ENCODE measurements at regions not wholly inside any gene's neighbourhood (a gene's known extent, or its start where the extent isn't known, plus 50 kb on each side); places are given as distances from the start of the nearest gene placed in this dataset.

DNA sequence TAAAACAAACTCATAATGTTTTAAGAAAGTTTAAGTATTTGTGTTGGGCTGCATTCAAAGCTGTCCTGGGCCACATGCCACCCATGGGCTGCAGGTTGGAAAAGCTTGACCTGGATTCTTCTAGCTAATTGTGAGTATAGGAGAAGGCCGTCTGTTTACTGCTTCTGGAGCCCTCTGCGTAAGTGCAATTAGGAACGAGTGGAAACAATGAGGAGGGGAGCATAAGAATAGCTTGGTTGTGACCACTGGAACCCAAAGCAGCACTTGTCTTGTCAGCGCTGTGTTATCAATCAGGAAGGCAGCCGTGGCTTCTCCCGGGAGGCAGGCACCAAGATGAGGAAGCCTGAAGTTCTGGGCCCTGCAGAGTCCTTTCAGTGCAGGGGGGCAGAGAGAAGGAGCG is 110.4 kb upstream of the MBNL2 start:
- DNase-seq = no peak

DNA sequence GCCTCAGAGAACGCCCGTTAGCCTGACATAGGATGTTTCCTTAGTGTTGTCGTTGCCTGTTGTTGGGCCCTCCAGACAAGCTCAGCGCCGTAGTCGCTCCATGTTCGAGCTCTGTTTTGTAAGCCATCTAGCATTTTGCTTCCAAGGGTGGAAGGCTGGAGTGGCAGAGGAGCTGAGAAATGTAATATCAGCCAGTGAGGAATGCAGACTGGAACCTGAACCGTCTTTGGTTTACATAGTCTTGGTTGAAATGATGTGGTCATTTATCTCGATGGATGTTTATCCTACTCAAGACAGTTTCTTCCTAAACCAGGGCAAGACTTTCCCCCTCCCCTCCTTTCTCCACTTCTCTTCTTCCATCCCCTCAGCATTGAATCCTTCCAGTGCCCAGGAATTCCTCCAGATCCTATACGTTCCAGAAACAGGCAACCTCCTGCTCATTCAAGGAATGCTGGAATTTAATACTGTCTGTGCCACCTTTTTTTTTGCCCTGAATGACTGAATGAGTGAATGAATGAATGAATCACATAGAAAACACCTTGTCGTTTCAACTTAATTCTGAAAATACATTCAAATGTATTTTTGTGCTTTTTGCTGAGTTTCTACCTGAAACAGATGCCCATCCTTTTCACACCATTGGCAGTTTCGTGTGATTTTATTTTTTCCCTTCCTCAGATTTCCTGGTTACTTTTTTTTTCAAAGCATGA is 109.5 kb upstream of the MBNL2 start:
- no peak for DNase-seq

GRCh38 chr13:97113231-97114001 is 108.7 kb upstream of the MBNL2 start:
- DNase-seq = no peak

DNA sequence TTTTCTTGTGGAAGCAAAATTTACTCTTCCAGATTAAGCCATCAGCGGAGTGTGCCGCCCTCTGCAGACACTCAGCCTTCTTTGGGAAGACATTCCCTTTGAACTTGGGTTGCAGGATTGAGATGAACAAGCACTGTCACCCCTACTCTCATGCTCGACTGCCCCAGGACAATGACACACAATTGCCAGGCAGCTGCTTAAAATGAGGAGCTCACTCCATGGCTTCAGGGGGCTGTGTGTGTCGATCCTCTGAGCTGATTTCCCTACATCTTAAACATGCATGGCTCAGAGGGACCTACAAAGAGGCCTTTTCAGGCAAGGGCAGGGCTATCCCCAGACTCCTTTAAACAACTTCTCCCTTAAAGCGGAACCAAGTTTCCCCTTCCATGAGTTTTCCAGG is 107.5 kb upstream of the MBNL2 start:
- DNase-seq = no peak

GRCh38 chr13:97116754-97117153 is 105.4 kb upstream of the MBNL2 start:
- DNase-seq = no peak

DNA sequence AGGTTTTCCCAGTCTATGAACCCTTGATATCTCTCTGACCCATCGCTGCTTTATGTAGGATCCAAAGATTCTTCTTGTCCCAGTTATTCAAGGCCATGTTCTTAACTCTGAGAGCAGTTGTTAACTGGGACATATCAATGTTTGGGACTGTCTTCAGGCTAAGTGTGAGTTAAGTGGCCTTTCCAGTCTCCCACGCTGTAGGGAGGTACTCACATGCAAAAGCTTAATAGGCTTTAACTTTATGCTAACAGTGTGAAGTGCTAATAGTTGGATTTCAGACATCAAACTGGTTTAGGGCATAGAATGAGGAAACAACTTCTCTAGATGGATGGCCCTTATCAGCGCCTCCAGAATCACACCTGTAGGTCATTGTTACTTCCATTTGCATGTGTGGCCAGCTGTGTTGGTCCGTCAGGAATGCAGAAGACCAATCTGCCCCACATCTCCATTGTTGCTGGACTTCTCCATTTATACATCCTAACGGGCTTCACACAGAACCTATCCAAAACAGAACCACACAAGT is 104.7 kb upstream of the MBNL2 start:
- DNase-seq = no peak

DNA sequence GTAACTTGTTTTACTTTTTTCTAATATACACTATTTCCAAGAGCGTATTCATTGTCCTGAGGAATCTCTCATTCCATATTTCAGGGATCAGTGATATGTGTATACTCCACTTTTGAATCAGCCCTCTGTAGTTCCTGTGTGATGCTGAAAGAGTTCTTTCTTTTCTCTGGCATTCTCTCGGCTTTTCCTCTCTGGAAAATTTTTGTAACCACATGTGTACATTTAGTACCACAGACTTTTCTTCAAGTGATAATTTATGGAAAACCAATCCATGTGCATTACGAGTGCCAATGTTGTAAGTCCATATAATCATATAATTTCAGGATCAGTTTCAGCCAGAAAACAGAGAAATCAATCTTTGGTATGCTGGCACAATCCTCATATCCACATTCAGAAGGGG is 102.2 kb upstream of the MBNL2 start:
- DNase-seq = no peak

DNA sequence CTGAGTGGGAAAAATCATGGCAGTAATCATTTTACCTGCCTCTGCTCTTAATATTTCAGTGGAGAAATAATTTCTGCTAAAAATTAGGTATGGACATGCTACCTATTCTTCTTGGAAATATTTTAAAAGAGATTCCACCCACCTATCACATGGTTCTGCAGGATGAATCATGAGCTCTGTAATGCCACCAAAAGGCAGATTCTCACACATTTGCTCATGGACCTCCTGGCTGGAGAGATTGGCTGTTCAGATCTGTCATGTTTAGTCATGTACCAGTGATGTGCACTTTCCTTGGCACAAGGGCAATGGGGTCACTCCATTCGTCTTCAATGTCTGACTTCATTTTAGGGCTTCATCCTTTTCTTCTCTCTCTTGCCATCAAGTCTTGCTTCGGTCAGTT is 101.8 kb upstream of the MBNL2 start:
- no peak for DNase-seq

- no peak for DNase-seq
Measured at GRCh38 chr13:97120976-97121375, 101.2 kb upstream of the MBNL2 start.

DNA sequence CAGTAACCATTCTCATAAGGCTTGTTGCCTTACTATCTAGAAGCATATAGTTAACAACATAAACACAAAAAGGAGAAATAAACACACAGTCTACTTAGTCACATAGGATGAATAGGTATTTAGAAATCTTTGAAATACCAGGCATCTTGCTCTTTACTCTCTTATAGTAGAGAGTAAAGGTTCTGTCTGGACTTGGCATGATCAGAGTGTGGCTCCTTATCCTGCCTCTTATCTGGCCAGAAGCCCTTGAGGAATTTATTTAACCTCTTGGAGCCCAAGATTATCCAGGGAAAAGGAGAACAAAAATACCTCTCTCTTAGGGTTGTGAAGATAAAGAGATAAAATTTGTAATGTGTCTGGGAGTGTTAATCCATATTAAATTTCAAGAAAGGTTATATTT is 100.2 kb upstream of the MBNL2 start:
- DNase-seq = no peak

DNA sequence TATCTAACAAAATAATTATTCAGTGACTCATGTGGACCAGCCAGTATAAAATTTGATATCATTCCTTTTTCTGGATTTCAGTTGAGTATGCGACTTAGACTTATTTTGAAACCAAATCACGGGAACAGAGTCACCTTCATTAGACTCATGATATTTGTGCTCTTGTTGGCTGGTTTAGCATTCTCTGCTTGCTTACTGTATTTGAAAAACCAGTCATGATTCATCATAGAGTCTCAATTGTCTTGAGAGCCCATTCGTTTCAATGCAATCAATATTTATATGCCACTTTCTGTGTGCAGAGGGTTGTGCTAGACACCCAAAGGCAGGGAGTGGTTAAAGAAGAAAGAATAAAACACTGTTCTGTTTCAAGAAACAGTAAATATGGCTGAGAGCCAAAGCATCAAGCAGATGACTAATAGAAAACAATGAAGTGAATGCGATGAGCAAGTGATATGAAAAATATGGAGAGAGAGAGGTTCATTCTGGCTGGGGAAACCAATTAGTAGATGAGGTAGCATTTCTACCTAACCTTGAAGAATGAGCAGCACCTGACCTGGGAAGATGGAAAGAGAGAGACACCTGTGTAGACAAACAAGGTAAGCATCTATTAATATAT is 99.6 kb upstream of the MBNL2 start:
- no peak for DNase-seq

DNA sequence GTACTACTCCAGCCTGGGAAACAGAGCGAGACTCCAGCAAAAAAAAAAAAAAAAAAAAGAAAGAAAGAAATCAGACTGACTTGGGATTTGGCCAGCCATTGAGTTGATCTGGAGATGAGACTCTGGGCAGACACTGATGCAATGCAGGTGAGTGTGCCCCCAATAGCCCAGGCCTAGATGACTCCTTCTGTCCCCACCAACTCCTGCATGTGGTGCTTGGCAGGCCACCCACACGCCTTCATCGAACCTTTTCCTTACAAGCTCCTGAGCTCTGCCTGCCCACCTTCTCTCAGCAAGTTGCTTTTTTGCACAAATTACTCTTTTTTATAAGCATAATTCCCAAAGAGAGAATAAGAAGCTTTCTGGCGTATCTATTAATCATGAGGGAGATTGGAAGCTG is 97.9 kb upstream of the MBNL2 start:
- DNase-seq = no peak

DNA sequence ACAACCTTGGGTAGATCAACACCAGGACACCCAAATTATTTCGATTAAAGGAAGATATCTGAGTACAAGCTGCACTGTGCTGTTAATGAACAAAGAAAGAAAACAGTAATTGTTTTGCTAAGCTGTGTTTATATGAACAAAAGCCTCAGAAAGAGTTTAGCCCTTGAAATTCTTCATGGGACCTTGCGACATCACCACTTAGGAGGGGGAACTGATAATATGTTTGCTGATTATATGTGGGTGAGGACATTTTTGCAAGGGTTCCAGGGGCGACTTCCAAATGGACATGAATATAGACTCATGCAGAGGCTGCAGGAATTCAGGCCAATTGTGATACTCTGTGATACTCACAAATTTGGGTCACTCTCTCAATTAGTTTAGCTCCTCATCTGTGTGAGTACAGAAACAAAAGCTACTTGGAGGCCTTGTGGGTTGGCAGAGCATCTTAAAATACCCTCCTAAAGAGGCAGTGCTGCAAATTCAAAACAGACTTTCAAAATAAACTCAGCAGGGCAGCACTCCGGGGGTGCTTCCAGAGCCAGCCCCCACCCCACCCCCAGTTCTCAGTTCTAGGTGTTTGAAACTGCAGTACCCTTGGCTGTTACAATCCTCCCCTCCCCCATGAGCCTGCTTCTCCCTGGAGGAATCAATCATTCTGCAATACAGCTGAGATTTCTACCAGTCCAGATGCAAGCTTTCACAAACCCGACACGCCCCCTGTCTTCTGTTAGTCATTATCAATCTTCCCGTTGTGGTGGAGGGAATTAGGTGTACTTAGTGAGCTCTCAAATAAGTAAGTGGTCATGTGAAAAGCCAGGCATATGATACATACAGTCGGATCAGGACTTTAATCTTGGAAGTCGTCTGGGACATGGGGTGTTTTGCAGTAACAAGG is 97.0 kb upstream of the MBNL2 start:
- DNase-seq = no peak

DNA sequence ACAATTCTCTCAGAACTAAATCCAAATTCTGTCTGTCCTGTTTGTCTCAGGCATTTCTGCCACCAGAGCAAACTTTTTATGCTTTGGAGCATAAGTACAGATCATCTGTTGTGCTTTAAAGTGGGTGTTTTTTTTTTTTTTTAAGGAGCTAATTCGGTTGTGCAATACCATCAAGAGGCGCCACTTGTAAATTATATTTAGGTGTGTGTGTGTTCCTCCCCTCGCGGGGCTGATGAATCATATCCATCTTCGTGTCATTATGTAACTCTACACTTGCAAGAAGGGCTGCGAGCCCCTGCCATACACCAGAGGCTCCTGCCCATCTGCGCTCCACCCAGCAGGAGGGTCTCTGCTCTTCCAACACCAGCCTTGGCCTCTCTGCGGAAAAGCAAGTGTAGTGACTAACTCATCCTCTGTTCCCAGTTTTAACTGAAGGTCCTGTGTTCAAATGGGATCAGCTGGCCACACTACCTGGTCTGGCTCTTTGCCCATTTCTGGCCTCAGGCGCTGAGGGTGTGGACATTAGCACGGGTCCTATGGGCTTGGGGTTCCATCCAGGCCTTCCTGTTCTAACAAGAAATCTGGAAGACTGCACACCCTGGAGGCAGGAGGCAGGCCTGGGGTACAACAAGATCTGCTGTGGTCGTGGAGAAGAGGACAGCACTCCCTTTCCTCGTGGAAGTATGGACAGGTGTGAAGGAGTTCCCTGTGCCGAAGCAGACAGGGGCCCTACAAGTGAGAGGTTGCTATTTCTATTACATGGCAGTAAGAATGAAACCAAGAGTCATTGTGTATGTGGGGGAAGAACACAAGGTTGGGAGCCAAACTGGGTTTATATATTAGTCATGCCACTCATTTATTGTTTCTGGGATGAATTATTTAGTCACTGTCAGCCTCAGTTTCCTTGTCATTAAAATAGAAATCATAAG is 96.1 kb upstream of the MBNL2 start:
- DNase-seq = no peak

GRCh38 chr13:97127842-97128241 is 94.3 kb upstream of the MBNL2 start:
- no peak for DNase-seq

- no peak for DNase-seq
Measured at GRCh38 chr13:97130190-97130589, 91.9 kb upstream of the MBNL2 start.

- no peak for DNase-seq
Measured at GRCh38 chr13:97131447-97131846, 90.7 kb upstream of the MBNL2 start.

GRCh38 chr13:97133554-97133953 is 88.6 kb upstream of the MBNL2 start:
- no peak for DNase-seq

DNA sequence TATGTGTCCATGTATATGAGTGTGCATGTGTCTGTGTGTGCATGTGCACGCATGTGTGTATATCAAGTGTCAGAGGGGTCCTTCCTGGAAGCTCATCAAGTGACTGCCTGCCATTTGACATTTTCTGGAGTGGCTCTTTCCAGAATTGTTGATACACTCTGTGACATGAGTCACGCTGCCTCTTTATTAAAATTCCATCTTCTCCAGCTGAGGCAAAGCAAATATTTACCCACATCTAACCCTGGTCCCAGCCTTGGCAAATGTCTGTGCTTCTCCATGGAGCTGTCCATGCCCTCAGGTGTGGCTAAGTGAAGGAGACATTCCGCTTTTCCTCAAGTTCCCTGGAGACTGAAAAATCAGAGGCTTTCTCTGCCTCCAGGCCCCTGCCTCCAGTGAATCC is 88.2 kb upstream of the MBNL2 start:
- DNase-seq = no peak

DNA sequence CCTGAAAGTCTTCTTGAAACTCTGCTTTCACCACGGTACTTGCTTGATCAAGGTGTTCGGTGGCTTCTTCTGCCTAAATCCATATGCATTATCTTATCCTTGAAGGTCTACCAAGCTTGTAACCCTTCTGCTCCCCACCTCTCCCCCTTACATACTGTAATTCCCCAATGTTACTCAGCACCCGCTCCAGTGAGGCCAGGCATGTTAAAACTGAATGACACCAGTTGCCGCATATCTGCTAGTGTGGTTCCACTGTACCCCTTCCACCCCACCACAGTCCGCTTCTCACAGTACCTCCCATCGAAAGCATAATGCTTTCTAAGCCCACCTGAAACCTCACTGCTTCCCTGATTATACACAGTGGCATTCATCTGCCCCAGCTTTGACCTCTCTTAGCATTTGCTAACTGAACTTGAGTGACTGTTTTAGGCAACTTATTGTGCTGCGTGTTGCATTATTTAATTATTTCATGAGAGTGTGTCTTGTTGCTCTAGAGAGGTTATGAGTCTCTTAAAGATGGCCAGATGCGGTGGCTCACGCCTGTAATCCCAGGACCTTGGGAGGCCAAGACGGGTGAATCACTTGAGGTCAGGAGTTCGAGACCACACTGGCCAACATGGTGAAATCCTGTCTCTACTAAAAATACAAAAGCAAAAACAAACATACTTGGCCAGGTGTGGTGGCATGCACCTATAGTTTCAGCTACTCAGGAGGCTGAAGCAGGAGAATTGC is 87.6 kb upstream of the MBNL2 start:
- DNase-seq = no peak

GRCh38 chr13:97135883-97136282 is 86.2 kb upstream of the MBNL2 start:
- no peak for DNase-seq
